GM12874 (cell line): ENCODE measurements at regions not wholly inside any gene's neighbourhood (a gene's known extent, or its start where the extent isn't known, plus 50 kb on each side); places are given as distances from the start of the nearest gene placed in this dataset.

Source experiments
- TF ChIP-seq, protein P1 (sequence below): IDR thresholded peaks from 2 replicates; pipeline ENCODE4 v1.5.1; 2011; ENCODE audit warnings: low read depth, mild to moderate bottlenecking, control low read depth, low read length, moderate library complexity; ENCODE audit not compliant: insufficient read depth

GRCh38 chr9:75372499-75373268, 284.4 kb downstream of the OSTF1 start:
- TF ChIP-seq, protein P1, sequence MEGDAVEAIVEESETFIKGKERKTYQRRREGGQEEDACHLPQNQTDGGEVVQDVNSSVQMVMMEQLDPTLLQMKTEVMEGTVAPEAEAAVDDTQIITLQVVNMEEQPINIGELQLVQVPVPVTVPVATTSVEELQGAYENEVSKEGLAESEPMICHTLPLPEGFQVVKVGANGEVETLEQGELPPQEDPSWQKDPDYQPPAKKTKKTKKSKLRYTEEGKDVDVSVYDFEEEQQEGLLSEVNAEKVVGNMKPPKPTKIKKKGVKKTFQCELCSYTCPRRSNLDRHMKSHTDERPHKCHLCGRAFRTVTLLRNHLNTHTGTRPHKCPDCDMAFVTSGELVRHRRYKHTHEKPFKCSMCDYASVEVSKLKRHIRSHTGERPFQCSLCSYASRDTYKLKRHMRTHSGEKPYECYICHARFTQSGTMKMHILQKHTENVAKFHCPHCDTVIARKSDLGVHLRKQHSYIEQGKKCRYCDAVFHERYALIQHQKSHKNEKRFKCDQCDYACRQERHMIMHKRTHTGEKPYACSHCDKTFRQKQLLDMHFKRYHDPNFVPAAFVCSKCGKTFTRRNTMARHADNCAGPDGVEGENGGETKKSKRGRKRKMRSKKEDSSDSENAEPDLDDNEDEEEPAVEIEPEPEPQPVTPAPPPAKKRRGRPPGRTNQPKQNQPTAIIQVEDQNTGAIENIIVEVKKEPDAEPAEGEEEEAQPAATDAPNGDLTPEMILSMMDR: no peak

DNA sequence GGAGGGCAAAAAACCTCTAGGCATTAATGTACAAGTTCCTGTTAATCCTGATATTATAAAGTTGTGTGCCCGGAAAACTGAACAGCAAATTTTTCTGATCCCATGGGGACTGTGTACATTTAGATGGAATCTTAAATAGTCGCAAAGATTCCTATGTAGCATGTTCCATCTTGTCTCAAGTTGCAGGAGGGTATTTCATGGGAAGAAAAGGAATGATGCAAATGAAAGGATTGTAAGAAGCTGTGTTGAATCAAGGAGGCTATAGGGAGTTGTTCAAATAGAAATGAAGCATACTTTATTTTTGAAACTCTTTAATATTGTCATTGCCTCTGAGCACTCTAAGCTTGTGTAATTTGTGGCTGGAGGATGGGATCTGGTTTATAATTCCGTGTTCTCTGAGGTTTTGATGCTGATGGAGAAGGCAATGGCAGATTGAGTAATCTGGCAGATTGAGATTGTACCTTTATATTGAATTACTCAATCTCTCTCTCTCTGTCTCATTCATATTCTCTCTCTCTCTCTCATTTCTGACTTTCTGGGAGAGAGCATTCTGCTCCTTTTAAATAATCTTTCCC, 288.5 kb downstream of the OSTF1 start:
- TF ChIP-seq, protein P1: no peak

DNA sequence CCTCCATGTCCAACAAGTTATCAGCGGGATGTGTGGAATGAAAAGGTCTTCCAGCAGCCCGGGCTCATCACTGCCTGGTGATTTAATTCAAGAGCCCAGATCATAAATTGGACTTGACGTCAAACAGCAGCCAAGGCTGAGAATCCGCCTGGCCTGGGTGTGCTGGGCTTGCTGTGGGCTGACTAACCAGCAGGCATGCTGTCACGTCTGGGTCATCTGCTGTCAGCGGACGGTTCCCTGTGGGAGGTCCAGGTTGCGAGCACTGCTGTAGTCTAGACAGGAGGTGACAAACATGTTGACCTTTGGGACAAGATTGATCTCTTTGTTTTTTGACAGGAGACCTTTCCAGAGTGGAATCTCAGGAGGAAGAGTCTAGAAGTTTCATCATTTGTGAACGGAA, 289.7 kb downstream of the OSTF1 start:
- TF ChIP-seq, protein P1: no peak

DNA sequence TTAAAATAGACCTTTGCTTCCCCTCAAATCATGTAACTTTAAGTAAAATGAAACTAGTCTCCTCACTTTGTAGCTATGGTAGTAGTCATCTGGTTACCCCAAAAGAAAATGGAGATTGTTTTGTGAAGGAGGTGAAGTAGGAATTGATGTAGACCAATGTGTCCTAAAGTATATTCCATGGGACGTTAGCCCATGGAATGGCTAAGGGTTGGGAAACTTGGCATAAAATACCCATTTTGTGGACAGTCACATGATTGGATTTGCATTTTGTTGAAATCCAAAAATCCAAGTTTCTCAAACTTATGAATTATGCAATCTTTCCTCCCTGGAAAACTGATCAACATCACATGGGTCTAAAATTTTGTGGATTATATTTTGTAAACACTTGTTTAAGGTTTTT, 290.6 kb downstream of the OSTF1 start:
- TF ChIP-seq, protein P1: no peak

- TF ChIP-seq, protein P1: no peak
These were observed 293.8 kb downstream of the OSTF1 start for GRCh38 chr9:75382126-75382525.

DNA sequence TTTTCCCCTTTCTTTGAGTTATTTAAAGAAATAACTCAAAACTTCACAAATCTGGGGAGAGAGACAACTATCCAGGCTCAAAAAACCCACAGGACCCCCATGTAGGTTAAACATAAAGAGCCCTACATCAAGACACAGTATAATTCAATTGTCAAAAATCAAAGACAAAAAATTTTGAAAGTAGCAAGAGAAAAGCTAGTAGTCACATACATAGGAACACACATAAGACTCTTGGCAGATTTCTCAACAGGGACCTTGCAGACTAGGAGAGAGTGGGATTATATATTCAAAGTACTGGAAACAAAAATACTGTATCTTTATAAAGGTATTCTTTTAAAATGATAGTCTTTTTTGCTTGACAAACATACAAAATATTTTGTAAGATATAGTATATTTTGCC, 296.9 kb downstream of the OSTF1 start:
- TF ChIP-seq, protein P1: no peak

DNA sequence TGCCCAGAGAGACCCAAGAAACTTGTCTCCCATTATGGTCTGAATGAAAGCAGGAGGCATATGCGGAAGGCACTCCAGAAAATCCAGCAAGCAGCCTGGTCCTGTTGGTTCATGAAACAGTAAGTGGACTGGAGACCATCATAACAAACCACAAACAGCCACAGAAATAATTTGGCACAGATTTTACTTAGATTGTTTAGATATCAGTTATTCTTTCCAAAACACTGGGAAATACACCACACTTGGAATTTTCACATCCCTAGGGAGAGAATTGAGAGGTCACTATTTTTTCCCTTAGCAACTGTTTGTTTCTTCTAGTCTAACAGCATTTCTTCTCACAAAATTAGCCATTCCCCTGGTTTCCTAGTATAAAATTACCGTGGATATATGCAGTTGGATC, 300.8 kb downstream of the OSTF1 start:
- TF ChIP-seq, protein P1: no peak
